Thyroid gland (tissue), 4 donors: ENCODE measurements at regions not wholly inside any gene's neighbourhood (a gene's known extent, or its start where the extent isn't known, plus 50 kb on each side); places are given as distances from the start of the nearest gene placed in this dataset.

ENCODE experiments used
- DNase-seq, 2 donors: peaks; one replicate each; pipeline ENCODE4 v3.0.0-alpha.2; 2019
- H3K27ac ChIP-seq, 3 donors: fragments of 200-600 bp; sonication (generic); 1 replicate in 2 of 3; 2 replicates in 1 of 3; pipeline ENCODE4 v1.5.1; 2016 to 2019; ENCODE audit warnings: mild to moderate bottlenecking in 1 of 3, moderate library complexity in 1 of 3
- H3K27me3 ChIP-seq: fragments of 200-600 bp; sonication (generic); one replicate; pipeline ENCODE4 v1.5.1; 2019
- H3K36me3 ChIP-seq, 2 donors: fragments of 200-600 bp; sonication (generic); one replicate each; pipeline ENCODE4 v1.5.1; 2016 to 2019
- H3K4me1 ChIP-seq, 2 donors: fragments of 200-600 bp; sonication (generic); one replicate each; pipeline ENCODE4 v1.5.1; 2017 to 2019
- H3K4me3 ChIP-seq, 3 donors: fragments of 200-600 bp; sonication (generic); replicated peaks in 1 of 3; 1 replicate in 2 of 3; 2 replicates in 1 of 3; pipeline ENCODE4 v1.5.1; 2016; ENCODE audit warnings: mild to moderate bottlenecking in 1 of 3
- H3K9me3 ChIP-seq: fragments of 200-600 bp; sonication (generic); one replicate; pipeline ENCODE4 v1.5.1; 2017
- POLR2A ChIP-seq, 2 donors: fragments of 450-650 bp; IDR thresholded peaks; one replicate each; pipeline ENCODE4 v1.6.1; 2017; ENCODE audit warnings: antibody characterized with exemption in 2 of 2, mild to moderate bottlenecking in 2 of 2, moderate library complexity in 1 of 2
- WGBS, 2 donors: methylation state at CpG; one replicate each; pipeline ENCODE4 v1.1.5; 2017; 5-methylcytosine and 5-hydroxymethylcytosine counted together
- intact Hi-C: fragments of 100-400 bp; cut with DNase I; formaldehyde crosslinking; loops from one replicate; pipeline ENCODE4 v1.15.1; 2023
- TF ChIP-seq, protein P1 (sequence below), 6 experiments: fragments of 200-600 bp in 3 of 6; fragments of 450-650 bp in 3 of 6; sonication (generic) in 3 of 6; IDR thresholded peaks; one replicate each; pipeline ENCODE4 v1.5.1; 2016 to 2019; ENCODE audit warnings: antibody characterized with exemption in 6 of 6, mild to moderate bottlenecking in 2 of 6, inconsistent platforms in 1 of 6, moderate library complexity in 1 of 6

DNA sequence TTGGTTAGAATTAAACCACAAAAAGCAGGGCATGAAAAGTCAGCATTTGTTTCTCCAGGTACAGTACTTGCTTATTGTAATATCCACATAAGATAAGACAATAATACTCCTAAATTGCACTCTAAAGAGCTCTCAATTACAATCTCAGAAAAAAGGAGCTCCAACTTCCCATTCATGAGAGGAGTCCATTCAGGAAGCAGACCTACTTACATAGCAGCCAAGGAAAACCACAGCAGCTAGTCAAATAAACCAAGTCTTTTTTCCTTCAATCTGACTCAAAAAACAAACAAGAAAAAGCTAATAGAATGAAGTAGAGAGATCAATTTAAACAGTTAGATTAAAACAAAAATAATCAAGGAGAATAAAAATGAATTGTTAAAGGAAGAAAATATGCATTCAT, 885.2 kb upstream of the SLITRK6 start:
- H3K27ac ChIP-seq: no peak overlapping the region
- no peak for DNase-seq
- no peak overlapping the region for H3K4me3 ChIP-seq
- no peaks in the 10 kb centered on the region for H3K9me3 ChIP-seq
- intact Hi-C loops: no loop called here
- TF ChIP-seq, protein P1, sequence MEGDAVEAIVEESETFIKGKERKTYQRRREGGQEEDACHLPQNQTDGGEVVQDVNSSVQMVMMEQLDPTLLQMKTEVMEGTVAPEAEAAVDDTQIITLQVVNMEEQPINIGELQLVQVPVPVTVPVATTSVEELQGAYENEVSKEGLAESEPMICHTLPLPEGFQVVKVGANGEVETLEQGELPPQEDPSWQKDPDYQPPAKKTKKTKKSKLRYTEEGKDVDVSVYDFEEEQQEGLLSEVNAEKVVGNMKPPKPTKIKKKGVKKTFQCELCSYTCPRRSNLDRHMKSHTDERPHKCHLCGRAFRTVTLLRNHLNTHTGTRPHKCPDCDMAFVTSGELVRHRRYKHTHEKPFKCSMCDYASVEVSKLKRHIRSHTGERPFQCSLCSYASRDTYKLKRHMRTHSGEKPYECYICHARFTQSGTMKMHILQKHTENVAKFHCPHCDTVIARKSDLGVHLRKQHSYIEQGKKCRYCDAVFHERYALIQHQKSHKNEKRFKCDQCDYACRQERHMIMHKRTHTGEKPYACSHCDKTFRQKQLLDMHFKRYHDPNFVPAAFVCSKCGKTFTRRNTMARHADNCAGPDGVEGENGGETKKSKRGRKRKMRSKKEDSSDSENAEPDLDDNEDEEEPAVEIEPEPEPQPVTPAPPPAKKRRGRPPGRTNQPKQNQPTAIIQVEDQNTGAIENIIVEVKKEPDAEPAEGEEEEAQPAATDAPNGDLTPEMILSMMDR (IDR thresholded peaks at IDR 0.05): no peak
- TF ChIP-seq POLR2A (IDR thresholded peaks at IDR 0.05): no peak
- no peaks in the 10 kb centered on the region for H3K27me3 ChIP-seq
- no peaks in the 10 kb centered on the region for H3K4me1 ChIP-seq
- H3K36me3 ChIP-seq: no peaks in the 10 kb centered on the region

DNA sequence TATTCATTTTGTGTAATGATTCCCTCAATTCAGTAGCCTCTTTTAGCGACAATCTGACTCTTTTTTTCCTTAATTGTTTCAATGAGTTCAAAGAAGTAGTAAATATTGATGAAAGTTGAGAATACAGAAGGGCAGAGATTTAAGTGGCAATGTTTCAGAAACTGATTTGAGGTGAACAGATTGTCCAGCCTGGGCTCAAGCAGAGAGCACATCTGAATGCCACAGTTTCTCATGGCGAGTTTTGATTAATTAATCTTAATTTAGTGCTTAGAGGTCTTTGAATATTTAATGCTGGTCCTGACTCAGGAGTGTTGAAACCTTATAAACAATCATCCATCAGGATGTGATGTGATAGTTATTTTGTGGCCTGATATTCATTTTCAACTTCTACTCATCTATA, 890.7 kb upstream of the SLITRK6 start:
- Histone ChIP-seq H3K27me3 (no peaks in the 10 kb centered on the region), H3K27ac (no peak overlapping the region), H3K4me1 (no peaks in the 10 kb centered on the region), H3K4me3 (no peak overlapping the region), H3K9me3 (no peaks in the 10 kb centered on the region), H3K36me3 (no peaks in the 10 kb centered on the region)
- intact Hi-C loops: no loop called here
- TF ChIP-seq POLR2A (IDR thresholded peaks at IDR 0.05): no peak
- TF ChIP-seq, protein P1 (IDR thresholded peaks at IDR 0.05): no peak
- 67 to 68% methylated on average over 2 of the region's 2 CpGs for WGBS, 2 donors
- no peak for DNase-seq

DNA sequence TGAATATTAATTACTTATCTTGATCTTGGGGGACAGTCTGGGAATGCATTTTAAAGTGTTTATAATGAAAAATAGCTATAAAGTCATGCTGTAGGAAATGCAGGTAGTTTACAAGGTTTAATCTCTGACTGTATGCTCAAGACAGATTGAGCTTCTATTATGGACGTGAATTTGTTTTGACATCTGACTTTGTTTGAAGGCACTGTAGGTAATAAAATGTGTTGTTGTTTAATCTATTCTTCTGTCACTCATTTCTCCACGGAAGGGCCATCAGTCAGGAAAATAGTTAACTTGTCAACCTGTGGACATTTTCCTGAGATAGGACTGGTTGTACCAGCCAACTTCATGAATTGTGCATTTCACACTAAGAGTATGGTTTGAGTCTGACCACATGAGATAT, 893.1 kb upstream of the SLITRK6 start:
- Histone ChIP-seq H3K9me3 (no peaks in the 10 kb centered on the region), H3K4me3 (no peak overlapping the region), H3K36me3 (no peaks in the 10 kb centered on the region), H3K27me3 (no peaks in the 10 kb centered on the region), H3K4me1 (no peaks in the 10 kb centered on the region), H3K27ac (no peak overlapping the region)
- TF ChIP-seq POLR2A (IDR thresholded peaks at IDR 0.05): no peak
- TF ChIP-seq, protein P1 (IDR thresholded peaks at IDR 0.05): no peak
- intact Hi-C loops: no loop called here
- no peak for DNase-seq
- 85 to 89% methylated on average over 2 of the region's 2 CpGs for WGBS, 2 donors

DNA sequence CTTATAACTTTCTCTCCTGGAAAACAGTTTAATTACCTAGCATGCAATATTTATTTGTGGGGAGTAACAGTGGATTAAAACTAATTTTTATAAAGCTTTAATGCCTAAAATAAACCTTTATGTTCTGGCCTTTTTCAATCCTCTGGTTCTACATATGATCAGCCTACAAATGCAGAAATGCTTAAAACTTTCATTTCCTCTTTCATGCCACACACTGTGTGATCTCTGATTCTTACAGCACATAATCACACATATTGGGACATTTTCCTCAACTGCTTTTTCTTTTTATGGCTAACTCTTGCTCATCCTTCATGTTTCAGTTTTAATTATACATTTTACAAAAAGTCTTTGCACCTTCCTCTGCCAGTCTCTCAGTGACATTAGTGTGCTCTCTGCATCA, 910.8 kb upstream of the SLITRK6 start:
- no peak for TF ChIP-seq POLR2A (IDR thresholded peaks at IDR 0.05)
- TF ChIP-seq, protein P1 (IDR thresholded peaks at IDR 0.05): no peak
- Histone ChIP-seq H3K27me3 (no peaks in the 10 kb centered on the region), H3K27ac (no peak overlapping the region), H3K9me3 (no peaks in the 10 kb centered on the region), H3K36me3 (no peaks in the 10 kb centered on the region), H3K4me3 (no peak overlapping the region), H3K4me1 (no peaks in the 10 kb centered on the region)
- no peak for DNase-seq
- intact Hi-C loops: no loop called here

DNA sequence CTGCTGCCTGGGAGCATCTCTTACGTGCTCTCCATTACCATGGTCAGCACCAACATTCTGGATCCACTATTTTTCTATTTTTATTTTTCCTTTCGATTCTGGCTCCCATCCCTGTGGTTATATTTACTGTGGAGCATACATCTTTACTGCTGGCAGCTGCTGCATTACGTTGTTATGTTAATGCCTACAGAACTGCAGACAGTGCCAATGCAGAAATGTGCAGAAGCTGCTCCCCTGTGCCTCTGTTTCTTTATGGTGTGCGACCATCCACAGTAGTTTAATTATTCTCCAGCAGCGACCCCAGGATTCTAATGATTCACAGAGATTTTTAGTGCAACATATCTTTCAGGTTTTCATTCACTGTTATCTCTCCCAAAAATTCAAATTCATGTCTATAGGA, 911.7 kb upstream of the SLITRK6 start:
- H3K4me3 ChIP-seq: no peak overlapping the region
- intact Hi-C loops: no loop called here

More for the DNA sequence above, 911.7 kb upstream of the SLITRK6 start:
- no peaks in the 10 kb centered on the region for H3K9me3 ChIP-seq
- no peaks in the 10 kb centered on the region for H3K36me3 ChIP-seq
- DNase-seq: no peak
- H3K4me1 ChIP-seq: no peaks in the 10 kb centered on the region
- TF ChIP-seq, protein P1 (IDR thresholded peaks at IDR 0.05): no peak
- no peak for TF ChIP-seq POLR2A (IDR thresholded peaks at IDR 0.05)
- no peak overlapping the region for H3K27ac ChIP-seq
- no peaks in the 10 kb centered on the region for H3K27me3 ChIP-seq
- WGBS, 2 donors: 73 to 78% methylated on average over 5 of the region's 5 CpGs
